BJ (cell line): ENCODE measurements at regions not wholly inside any gene's neighbourhood (a gene's known extent, or its start where the extent isn't known, plus 50 kb on each side); places are given as distances from the start of the nearest gene placed in this dataset.

ENCODE experiments used
- CTCF ChIA-PET: fragments of 350-600 bp; formaldehyde crosslinking; extraction: SDS; loops from one replicate; lab custom pipeline; 2021; ENCODE audit warnings: antibody characterized with exemption, inconsistent platforms; lab: Yijun Ruan, JAX
- POLR2A ChIA-PET: fragments of 300-600 bp; sonication (Branson Sonifier 250); formaldehyde crosslinking; extraction: SDS; loops from one replicate; lab custom pipeline; 2021; ENCODE audit warnings: antibody characterized with exemption; lab: Charles Lee
- DNase-seq: peaks from one replicate; pipeline ENCODE4 v3.0.0-alpha.2; 2011; ENCODE audit warnings: low read depth
- H3K27me3 ChIP-seq: 2 replicates; pipeline ENCODE4 v1.6.0; 2011; ENCODE audit warnings: low read length; ENCODE audit not compliant: control insufficient read depth, insufficient read depth
- H3K36me3 ChIP-seq: 2 replicates; pipeline ENCODE4 v1.5.1; 2011; ENCODE audit warnings: low read length; ENCODE audit not compliant: control insufficient read depth, insufficient read depth
- H3K4me3 ChIP-seq: 2 replicates; pipeline ENCODE4 v1.5.1; 2011; ENCODE audit warnings: low read depth, mild to moderate bottlenecking, control low read depth, low read length
- TF ChIP-seq, protein P1 (sequence below): IDR thresholded peaks from 2 replicates; pipeline ENCODE4 v1.5.1; 2011; ENCODE audit warnings: low read depth, mild to moderate bottlenecking, control low read depth, inconsistent platforms, low read length, moderate library complexity; ENCODE audit not compliant: insufficient read depth

GRCh38 chrX:149248073-149248625, 257.0 kb downstream of the IDS start:
- TF ChIP-seq, protein P1, sequence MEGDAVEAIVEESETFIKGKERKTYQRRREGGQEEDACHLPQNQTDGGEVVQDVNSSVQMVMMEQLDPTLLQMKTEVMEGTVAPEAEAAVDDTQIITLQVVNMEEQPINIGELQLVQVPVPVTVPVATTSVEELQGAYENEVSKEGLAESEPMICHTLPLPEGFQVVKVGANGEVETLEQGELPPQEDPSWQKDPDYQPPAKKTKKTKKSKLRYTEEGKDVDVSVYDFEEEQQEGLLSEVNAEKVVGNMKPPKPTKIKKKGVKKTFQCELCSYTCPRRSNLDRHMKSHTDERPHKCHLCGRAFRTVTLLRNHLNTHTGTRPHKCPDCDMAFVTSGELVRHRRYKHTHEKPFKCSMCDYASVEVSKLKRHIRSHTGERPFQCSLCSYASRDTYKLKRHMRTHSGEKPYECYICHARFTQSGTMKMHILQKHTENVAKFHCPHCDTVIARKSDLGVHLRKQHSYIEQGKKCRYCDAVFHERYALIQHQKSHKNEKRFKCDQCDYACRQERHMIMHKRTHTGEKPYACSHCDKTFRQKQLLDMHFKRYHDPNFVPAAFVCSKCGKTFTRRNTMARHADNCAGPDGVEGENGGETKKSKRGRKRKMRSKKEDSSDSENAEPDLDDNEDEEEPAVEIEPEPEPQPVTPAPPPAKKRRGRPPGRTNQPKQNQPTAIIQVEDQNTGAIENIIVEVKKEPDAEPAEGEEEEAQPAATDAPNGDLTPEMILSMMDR: no peak
- H3K4me3 ChIP-seq: no peak overlapping the region
- no peaks in the 10 kb centered on the region for H3K36me3 ChIP-seq
- no peaks in the 10 kb centered on the region for H3K27me3 ChIP-seq
- DNase-seq: no peak
- ChIA-PET CTCF (no interaction called here), POLR2A (no interaction called here)

- H3K27me3 ChIP-seq: no peaks in the 10 kb centered on the region
- POLR2A ChIA-PET: no interaction called here
- CTCF ChIA-PET: no interaction called here
- no peak for DNase-seq
- TF ChIP-seq, protein P1: no peak
- H3K36me3 ChIP-seq: no peaks in the 10 kb centered on the region
- H3K4me3 ChIP-seq: no peak overlapping the region
Observed at GRCh38 chrX:149230689-149231088, 274.4 kb downstream of the IDS start.

GRCh38 chrX:149223854-149224253, 281.3 kb downstream of the IDS start:
- ChIA-PET CTCF (no interaction called here), POLR2A (no interaction called here)
- TF ChIP-seq, protein P1: no peak
- Histone ChIP-seq H3K4me3 (no peak overlapping the region), H3K27me3 (no peaks in the 10 kb centered on the region), H3K36me3 (no peaks in the 10 kb centered on the region)
- DNase-seq: no peak

- no peak for DNase-seq
- TF ChIP-seq, protein P1: no peak
Observed at GRCh38 chrX:149222040-149222439, 283.1 kb downstream of the IDS start.

GRCh38 chrX:149221230-149221629, 283.9 kb downstream of the IDS start:
- ChIA-PET POLR2A (no interaction called here), CTCF (no interaction called here)

More at GRCh38 chrX:149222040-149222439, 283.1 kb downstream of the IDS start:
- POLR2A ChIA-PET: no interaction called here
- Histone ChIP-seq H3K4me3 (no peak overlapping the region), H3K27me3 (no peaks in the 10 kb centered on the region), H3K36me3 (no peaks in the 10 kb centered on the region)
- CTCF ChIA-PET: no interaction called here

More at GRCh38 chrX:149221230-149221629, 283.9 kb downstream of the IDS start:
- TF ChIP-seq, protein P1: no peak
- no peaks in the 10 kb centered on the region for H3K27me3 ChIP-seq
- no peak for DNase-seq
- no peaks in the 10 kb centered on the region for H3K36me3 ChIP-seq
- no peak overlapping the region for H3K4me3 ChIP-seq
